GM19099 (cell line): ENCODE measurements at regions not wholly inside any gene's neighbourhood (a gene's known extent, or its start where the extent isn't known, plus 50 kb on each side); places are given as distances from the start of the nearest gene placed in this dataset.

ENCODE experiments used
- POLR2A ChIP-seq: IDR thresholded peaks from 3 replicates; pipeline ENCODE4 v1.6.1; 2011; ENCODE audit warnings: low read depth; ENCODE audit not compliant: insufficient read length; ENCODE audit errors: extremely low read depth

DNA sequence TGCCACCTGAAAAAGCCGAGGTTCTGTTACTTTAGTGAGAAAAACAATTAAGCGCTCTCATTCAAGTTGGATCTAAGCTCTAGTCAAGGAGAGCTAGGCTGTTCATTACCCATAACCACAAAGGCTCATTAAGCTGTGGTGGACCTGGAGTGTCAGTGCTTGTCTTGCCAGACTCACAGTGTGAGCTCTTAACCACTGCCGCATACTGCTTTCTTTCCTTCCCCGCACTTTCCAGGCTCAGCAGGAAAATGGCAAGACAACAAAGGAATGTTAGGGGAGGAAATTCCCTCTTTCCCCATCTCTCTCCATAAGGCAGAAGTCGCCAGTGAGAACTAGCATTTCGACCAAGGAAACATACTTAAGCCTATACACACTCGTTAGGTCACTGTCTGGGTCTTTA, 467.3 kb downstream of the ENC1 start:
- no peak for TF ChIP-seq POLR2A

DNA sequence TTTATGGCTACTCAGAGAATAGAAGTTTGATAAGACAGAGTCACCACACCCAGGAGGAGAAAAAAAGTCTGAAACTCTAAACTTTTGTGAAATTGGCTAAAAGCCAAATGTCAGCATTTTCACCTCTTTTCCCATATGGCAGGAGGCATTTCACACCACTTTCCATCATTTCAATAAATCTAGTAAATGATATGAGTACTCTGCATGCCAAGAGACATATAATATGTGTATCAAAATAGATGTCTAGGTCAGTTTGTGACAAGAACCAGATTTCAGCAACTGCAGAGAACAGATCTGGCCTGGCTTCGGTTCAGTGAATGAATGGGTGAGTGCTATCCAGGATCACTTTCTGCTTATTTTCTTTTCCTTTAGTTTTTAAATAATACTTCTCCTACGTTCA, 470.8 kb downstream of the ENC1 start:
- TF ChIP-seq POLR2A, result no peak

- TF ChIP-seq POLR2A, result no peak
Observed at GRCh38 chr5:74167930-74168315, 472.6 kb downstream of the ENC1 start.

GRCh38 chr5:74167206-74167929, 473.2 kb downstream of the ENC1 start:
- no peak for TF ChIP-seq POLR2A

DNA sequence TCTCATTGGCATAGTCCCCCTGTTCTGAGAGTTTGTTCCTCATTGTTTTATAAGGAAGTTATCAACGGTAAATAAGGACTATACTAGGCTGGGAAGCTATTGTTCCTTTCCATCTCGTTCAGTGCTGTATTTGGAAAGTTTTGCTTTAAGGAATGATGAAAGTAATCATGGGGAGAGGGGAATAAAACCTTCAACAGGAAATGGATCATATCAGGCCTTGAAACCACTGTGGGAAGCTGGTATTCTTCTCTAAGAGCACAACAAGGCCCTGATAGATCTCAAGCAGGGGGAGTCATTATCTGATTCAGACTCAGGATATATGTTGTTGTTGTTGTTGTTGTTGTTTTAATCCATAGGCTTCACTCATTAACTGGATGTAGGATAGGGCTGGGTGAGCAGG, 474.5 kb downstream of the ENC1 start:
- no peak for TF ChIP-seq POLR2A

- no peak for TF ChIP-seq POLR2A
Observed at GRCh38 chr5:74164725-74165235, 475.7 kb downstream of the ENC1 start.

DNA sequence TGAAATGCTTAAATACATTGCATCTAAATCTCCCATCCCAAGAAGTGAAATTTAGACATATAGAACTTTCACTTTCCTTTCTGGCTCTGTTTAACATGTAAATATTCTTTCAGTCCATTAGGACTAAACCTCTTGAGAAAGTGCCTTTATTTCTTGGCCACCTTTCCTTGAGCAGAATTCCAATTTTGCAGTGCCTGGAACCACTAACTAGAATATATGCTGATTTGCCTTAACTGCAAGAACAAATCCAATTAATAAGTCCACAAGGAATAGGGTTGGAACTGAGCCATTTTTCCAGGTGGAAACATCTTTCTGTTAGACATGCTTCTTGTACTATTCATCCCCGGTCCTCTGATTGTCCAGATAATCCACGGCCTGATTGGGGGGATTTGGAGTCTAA, 478.0 kb downstream of the ENC1 start:
- TF ChIP-seq POLR2A, result no peak

DNA sequence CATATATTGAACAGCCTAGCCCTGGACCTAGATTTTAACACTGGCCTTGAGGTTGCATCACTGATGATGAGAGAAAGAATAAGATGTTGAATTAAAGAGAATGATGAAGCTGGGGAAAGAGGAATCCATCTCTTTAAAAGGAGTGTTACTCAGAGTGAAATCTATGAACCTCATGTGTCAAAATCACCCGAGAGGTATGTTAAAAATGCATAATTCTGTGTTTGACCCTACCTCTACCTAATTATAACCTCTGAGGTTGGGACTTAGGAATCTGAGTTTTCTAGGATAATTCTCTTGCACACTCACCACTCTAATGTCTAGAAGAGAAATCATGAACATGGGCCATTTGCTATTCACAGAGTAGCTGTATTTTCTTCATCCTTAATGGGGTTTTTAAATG, 479.4 kb downstream of the ENC1 start:
- no peak for TF ChIP-seq POLR2A

- TF ChIP-seq POLR2A, result no peak
Observed at GRCh38 chr5:74156728-74157383, 483.7 kb downstream of the ENC1 start.

DNA sequence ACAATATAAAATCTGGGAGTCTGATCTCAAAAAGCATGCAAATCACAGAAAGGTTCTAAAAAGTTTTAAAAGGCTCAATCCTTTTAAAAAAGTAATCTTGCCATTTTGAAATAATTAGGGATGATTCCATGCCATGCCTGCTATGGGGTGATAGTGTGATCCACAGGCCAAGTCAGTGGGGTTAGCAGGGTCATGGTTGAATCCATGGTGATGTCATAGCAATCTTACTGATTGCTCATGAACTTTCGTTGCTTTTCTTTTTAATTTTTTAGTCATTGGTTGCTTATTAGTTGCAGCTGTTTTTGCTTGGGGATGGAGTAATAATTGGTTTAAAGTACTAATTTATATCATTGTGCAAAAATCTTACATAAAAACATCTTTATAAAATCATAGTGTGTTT, 485.0 kb downstream of the ENC1 start:
- no peak for TF ChIP-seq POLR2A

- TF ChIP-seq POLR2A, result no peak
Observed at GRCh38 chr5:74154526-74154925, 486.0 kb downstream of the ENC1 start.

GRCh38 chr5:74153255-74153790, 487.2 kb downstream of the ENC1 start:
- no peak for TF ChIP-seq POLR2A

- TF ChIP-seq POLR2A, result no peak
Observed at GRCh38 chr5:74152625-74153254, 487.8 kb downstream of the ENC1 start.

DNA sequence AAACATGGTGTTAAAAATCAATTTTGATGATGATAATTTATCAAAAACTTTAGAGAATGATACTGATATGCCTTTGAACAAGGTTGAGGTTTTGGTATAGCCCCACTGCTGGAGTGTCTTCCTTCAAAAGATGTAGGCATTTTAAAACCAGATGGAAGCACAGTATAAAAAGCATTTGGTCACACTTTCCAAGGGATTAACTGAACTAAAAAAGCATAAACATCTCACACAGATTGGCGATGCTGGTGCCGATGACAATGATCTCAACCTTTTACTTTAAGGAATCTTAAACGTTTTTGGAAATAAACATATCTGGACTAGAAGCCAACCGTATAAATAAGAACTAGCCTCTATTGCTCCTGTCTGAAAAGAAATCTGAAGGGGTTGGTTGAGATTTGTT, 488.4 kb downstream of the ENC1 start:
- no peak for TF ChIP-seq POLR2A

GRCh38 chr5:74149395-74149794, 491.1 kb downstream of the ENC1 start:
- TF ChIP-seq POLR2A, result no peak

- no peak for TF ChIP-seq POLR2A
Observed at GRCh38 chr5:74148321-74148720, 492.2 kb downstream of the ENC1 start.
